Naive thymus-derived CD8-positive, alpha-beta T cell (primary cell): ENCODE measurements at regions not wholly inside any gene's neighbourhood (a gene's known extent, or its start where the extent isn't known, plus 50 kb on each side); places are given as distances from the start of the nearest gene placed in this dataset.

Source experiments
- ATAC-seq, 2 donors: fragments of 150-1000 bp; cut with Tn5 transposase in 1 of 2; sonication (Bioruptor Pico), chemical (Tn5 transposase) in 1 of 2; 1 replicate in 1 of 2; 2 replicates in 1 of 2; pipeline ENCODE4 v1.10.0; 2021; ENCODE audit warnings: mild to moderate bottlenecking in 2 of 2, moderate library complexity in 2 of 2
- POLR2A ChIA-PET: fragments of 350-600 bp; sonication (Branson Sonifier 250); formaldehyde crosslinking; loops from one replicate; lab custom pipeline; 2021; ENCODE audit warnings: antibody characterized with exemption; lab: Charles Lee
- DNase-seq, 10 donors: peaks; one replicate each; pipeline versions ENCODE4 v3.0.0 to v3.0.0-alpha.2; 2020 to 2022
- H3K27ac Mint-ChIP-seq, 10 donors: one replicate each; pipeline ENCODE4 v1.8.0; 2020 to 2022; ENCODE audit warnings: mild to moderate bottlenecking in 10 of 10, mixed read lengths in 10 of 10, moderate library complexity in 4 of 10, inconsistent platforms in 1 of 10
- H3K27me3 Mint-ChIP-seq, 5 donors: one replicate each; pipeline ENCODE4 v1.8.0; 2021 to 2022; ENCODE audit warnings: mixed read lengths in 5 of 5
- H3K36me3 Mint-ChIP-seq, 3 donors: one replicate each; pipeline ENCODE4 v1.8.0; 2020 to 2022; ENCODE audit warnings: mixed read lengths in 3 of 3, mild to moderate bottlenecking in 2 of 3, inconsistent platforms in 1 of 3
- H3K4me1 Mint-ChIP-seq, 4 donors: one replicate each; pipeline ENCODE4 v1.8.0; 2021 to 2022; ENCODE audit warnings: mixed read lengths in 4 of 4
- H3K4me3 Mint-ChIP-seq, 10 donors: one replicate each; pipeline ENCODE4 v1.8.0; 2020 to 2022; ENCODE audit warnings: mild to moderate bottlenecking in 10 of 10, mixed read lengths in 10 of 10, moderate library complexity in 6 of 10, inconsistent platforms in 1 of 10
- H3K9me3 Mint-ChIP-seq, 9 donors: one replicate each; pipeline ENCODE4 v1.8.0; 2020 to 2022; ENCODE audit warnings: mixed read lengths in 9 of 9, mild to moderate bottlenecking in 3 of 9, inconsistent platforms in 1 of 9, moderate library complexity in 1 of 9

- DNase-seq, result no peak
- Mint-ChIP-seq H3K27me3 (no peaks in the 10 kb centered on the region), H3K9me3 (peaks cover 0 to 7% (median 0%) of the 10 kb centered on the region in 9 donors), H3K36me3 (no peaks in the 10 kb centered on the region), H3K4me3 (no peak overlapping the region), H3K4me1 (no peaks in the 10 kb centered on the region), H3K27ac (no peak overlapping the region)
- no peak for ATAC-seq
- POLR2A ChIA-PET, result no interaction called here
Observed at GRCh38 chr13:63110466-63110865, 1694.8 kb upstream of the PCDH20 start.

- DNase-seq, result no peak
- H3K36me3 Mint-ChIP-seq, result no peaks in the 10 kb centered on the region
- H3K27me3 Mint-ChIP-seq, result no peaks in the 10 kb centered on the region
- no peak overlapping the region for H3K4me3 Mint-ChIP-seq
- ATAC-seq, result no peak
- H3K4me1 Mint-ChIP-seq, result no peaks in the 10 kb centered on the region
- peaks cover 0 to 9% (median 0%) of the 10 kb centered on the region in 9 donors for H3K9me3 Mint-ChIP-seq
- no peak overlapping the region for H3K27ac Mint-ChIP-seq
- POLR2A ChIA-PET, result no interaction called here
Observed at GRCh38 chr13:63107179-63107943, 1691.7 kb upstream of the PCDH20 start.

GRCh38 chr13:63094717-63095116 lies 1679.1 kb upstream of the PCDH20 start:
- Mint-ChIP-seq H3K4me3 (no peak overlapping the region), H3K36me3 (no peaks in the 10 kb centered on the region), H3K27me3 (no peaks in the 10 kb centered on the region), H3K27ac (no peak overlapping the region), H3K9me3 (peaks cover 0 to 11% (median under 1%) of the 10 kb centered on the region in 9 donors), H3K4me1 (no peaks in the 10 kb centered on the region)
- DNase-seq (no peak), ATAC-seq (no peak)
- POLR2A ChIA-PET, result no interaction called here

- H3K4me1 Mint-ChIP-seq, result no peaks in the 10 kb centered on the region
- no peak overlapping the region for H3K27ac Mint-ChIP-seq
- H3K9me3 Mint-ChIP-seq, result peaks cover 0 to 9% (median 0%) of the 10 kb centered on the region in 9 donors
- H3K4me3 Mint-ChIP-seq, result no peak overlapping the region
- DNase-seq (no peak), ATAC-seq (no peak)
- POLR2A ChIA-PET, result no interaction called here
- no peaks in the 10 kb centered on the region for H3K36me3 Mint-ChIP-seq
- no peaks in the 10 kb centered on the region for H3K27me3 Mint-ChIP-seq
Observed at GRCh38 chr13:63093907-63094469, 1678.3 kb upstream of the PCDH20 start.

GRCh38 chr13:63092456-63092855 lies 1676.8 kb upstream of the PCDH20 start:
- no peaks in the 10 kb centered on the region for H3K36me3 Mint-ChIP-seq
- POLR2A ChIA-PET, result no interaction called here
- no peak overlapping the region for H3K27ac Mint-ChIP-seq
- H3K4me3 Mint-ChIP-seq, result no peak overlapping the region
- ATAC-seq, result no peak
- peaks cover 0 to 12% (median 0%) of the 10 kb centered on the region in 9 donors for H3K9me3 Mint-ChIP-seq
- no peak for DNase-seq
- no peaks in the 10 kb centered on the region for H3K27me3 Mint-ChIP-seq
- no peaks in the 10 kb centered on the region for H3K4me1 Mint-ChIP-seq

GRCh38 chr13:63090524-63090923 lies 1674.9 kb upstream of the PCDH20 start:
- H3K27me3 Mint-ChIP-seq, result no peaks in the 10 kb centered on the region
- DNase-seq (no peak), ATAC-seq (no peak)
- H3K36me3 Mint-ChIP-seq, result no peaks in the 10 kb centered on the region
- H3K4me1 Mint-ChIP-seq, result no peaks in the 10 kb centered on the region
- peaks cover 0 to 9% (median 1%) of the 10 kb centered on the region in 9 donors for H3K9me3 Mint-ChIP-seq
- POLR2A ChIA-PET, result no interaction called here
- H3K27ac Mint-ChIP-seq, result no peak overlapping the region
- no peak overlapping the region for H3K4me3 Mint-ChIP-seq

GRCh38 chr13:63088226-63088625 lies 1672.6 kb upstream of the PCDH20 start:
- Mint-ChIP-seq H3K27me3 (no peaks in the 10 kb centered on the region), H3K9me3 (peaks cover 0 to 18% (median 3%) of the 10 kb centered on the region in 9 donors), H3K4me1 (no peaks in the 10 kb centered on the region), H3K27ac (no peak overlapping the region), H3K36me3 (no peaks in the 10 kb centered on the region), H3K4me3 (no peak overlapping the region)
- ATAC-seq (no peak), DNase-seq (no peak)
- POLR2A ChIA-PET, result no interaction called here

- H3K27ac Mint-ChIP-seq, result no peak overlapping the region
- no peaks in the 10 kb centered on the region for H3K4me1 Mint-ChIP-seq
- H3K36me3 Mint-ChIP-seq, result no peaks in the 10 kb centered on the region
- H3K27me3 Mint-ChIP-seq, result no peaks in the 10 kb centered on the region
- no peak for ATAC-seq
- no peak for DNase-seq
- peaks cover 0 to 24% (median 7%) of the 10 kb centered on the region in 9 donors for H3K9me3 Mint-ChIP-seq
- POLR2A ChIA-PET, result no interaction called here
- H3K4me3 Mint-ChIP-seq, result no peak overlapping the region
Observed at GRCh38 chr13:63086286-63086685, 1670.6 kb upstream of the PCDH20 start.

- H3K4me3 Mint-ChIP-seq, result no peak overlapping the region
- POLR2A ChIA-PET, result no interaction called here
- no peaks in the 10 kb centered on the region for H3K36me3 Mint-ChIP-seq
- H3K9me3 Mint-ChIP-seq, result peaks cover 0 to 27% (median 9%) of the 10 kb centered on the region in 9 donors
- ATAC-seq (no peak), DNase-seq (no peak)
- H3K27ac Mint-ChIP-seq, result no peak overlapping the region
- H3K4me1 Mint-ChIP-seq, result no peaks in the 10 kb centered on the region
- no peaks in the 10 kb centered on the region for H3K27me3 Mint-ChIP-seq
Observed at GRCh38 chr13:63085851-63086250, 1670.2 kb upstream of the PCDH20 start.

- POLR2A ChIA-PET, result no interaction called here
- no peaks in the 10 kb centered on the region for H3K27me3 Mint-ChIP-seq
- no peaks in the 10 kb centered on the region for H3K4me1 Mint-ChIP-seq
- no peak for ATAC-seq
- DNase-seq, result no peak
- no peaks in the 10 kb centered on the region for H3K36me3 Mint-ChIP-seq
- H3K9me3 Mint-ChIP-seq, result peaks cover 0 to 23% (median 13%) of the 10 kb centered on the region in 9 donors
- H3K27ac Mint-ChIP-seq, result no peak overlapping the region
- no peak overlapping the region for H3K4me3 Mint-ChIP-seq
Observed at GRCh38 chr13:63081400-63082014, 1665.9 kb upstream of the PCDH20 start.

- ATAC-seq (no peak), DNase-seq (no peak)
- no peak overlapping the region for H3K4me3 Mint-ChIP-seq
- no peaks in the 10 kb centered on the region for H3K4me1 Mint-ChIP-seq
- H3K9me3 Mint-ChIP-seq, result peaks cover 0 to 15% (median 4%) of the 10 kb centered on the region in 9 donors
- H3K36me3 Mint-ChIP-seq, result no peaks in the 10 kb centered on the region
- no peak overlapping the region for H3K27ac Mint-ChIP-seq
- no peaks in the 10 kb centered on the region for H3K27me3 Mint-ChIP-seq
- POLR2A ChIA-PET, result no interaction called here
Observed at GRCh38 chr13:63075126-63075525, 1659.5 kb upstream of the PCDH20 start.

GRCh38 chr13:63050287-63050686 lies 1634.6 kb upstream of the PCDH20 start:
- no peaks in the 10 kb centered on the region for H3K27me3 Mint-ChIP-seq

GRCh38 chr13:63048653-63049052 lies 1633.0 kb upstream of the PCDH20 start:
- H3K4me1 Mint-ChIP-seq, result no peaks in the 10 kb centered on the region

More at GRCh38 chr13:63050287-63050686, 1634.6 kb upstream of the PCDH20 start:
- Mint-ChIP-seq H3K9me3 (peaks cover 2 to 16% (median 8%) of the 10 kb centered on the region in 9 donors), H3K27ac (no peak overlapping the region), H3K36me3 (no peaks in the 10 kb centered on the region), H3K4me3 (no peak overlapping the region), H3K4me1 (no peaks in the 10 kb centered on the region)
- ATAC-seq (no peak), DNase-seq (no peak)
- POLR2A ChIA-PET, result no interaction called here

More at GRCh38 chr13:63048653-63049052, 1633.0 kb upstream of the PCDH20 start:
- ATAC-seq (no peak), DNase-seq (no peak)
- no peaks in the 10 kb centered on the region for H3K27me3 Mint-ChIP-seq
- H3K36me3 Mint-ChIP-seq, result no peaks in the 10 kb centered on the region
- no peak overlapping the region for H3K4me3 Mint-ChIP-seq
- H3K27ac Mint-ChIP-seq, result no peak overlapping the region
- H3K9me3 Mint-ChIP-seq, result peaks cover 2 to 18% (median 8%) of the 10 kb centered on the region in 9 donors
- POLR2A ChIA-PET, result no interaction called here
